H9 (cell line): ENCODE measurements at regions not wholly inside any gene's neighbourhood (a gene's known extent, or its start where the extent isn't known, plus 50 kb on each side); places are given as distances from the start of the nearest gene placed in this dataset.

Experiments used
- DNase-seq: peaks from one replicate; pipeline ENCODE4 v3.0.0-alpha.2; 2017
- H2AFZ ChIP-seq: one replicate; pipeline ENCODE4 v1.6.1; 2013; ENCODE audit warnings: mild to moderate bottlenecking, low read length, control low read depth, moderate library complexity
- H2AK5ac ChIP-seq: 2 replicates; pipeline ENCODE4 v1.6.1; 2013; ENCODE audit warnings: low read length, control low read depth, mixed read lengths; ENCODE audit not compliant: insufficient read length
- H2BK120ac ChIP-seq: one replicate; pipeline ENCODE4 v1.6.1; 2013; ENCODE audit warnings: low read depth, mild to moderate bottlenecking, low read length, control low read depth, inconsistent platforms; ENCODE audit not compliant: poor library complexity, severe bottlenecking
- H2BK12ac ChIP-seq: 2 replicates; pipeline ENCODE4 v1.6.1; 2013; ENCODE audit warnings: low read length, control low read depth, mixed read lengths, low read depth; ENCODE audit not compliant: insufficient read length
- H2BK15ac ChIP-seq: 2 replicates; pipeline ENCODE4 v1.6.1; 2013; ENCODE audit warnings: low read depth, low read length, control low read depth
- H2BK20ac ChIP-seq: one replicate; pipeline ENCODE4 v1.6.1; 2013; ENCODE audit warnings: low read depth, mild to moderate bottlenecking, low read length, control low read depth, inconsistent platforms; ENCODE audit not compliant: poor library complexity, severe bottlenecking
- H2BK5ac ChIP-seq: 2 replicates; pipeline ENCODE4 v1.6.1; 2013; ENCODE audit warnings: low read length, control low read depth, mixed read lengths; ENCODE audit not compliant: insufficient read length
- H3K14ac ChIP-seq: 2 replicates; pipeline ENCODE4 v1.6.1; 2013; ENCODE audit warnings: low read length, control low read depth; ENCODE audit not compliant: insufficient read depth
- H3K18ac ChIP-seq: 2 replicates; pipeline ENCODE4 v1.6.1; 2013; ENCODE audit warnings: low read depth, mild to moderate bottlenecking, mixed read lengths, low read length, control low read depth; ENCODE audit not compliant: insufficient read length
- H3K23ac ChIP-seq: 2 replicates; pipeline ENCODE4 v1.6.1; 2013; ENCODE audit warnings: low read length, control low read depth, mixed read lengths, low read depth; ENCODE audit not compliant: insufficient read length
- H3K23me2 ChIP-seq: 2 replicates; pipeline ENCODE4 v1.6.1; 2013; ENCODE audit warnings: low read depth, mild to moderate bottlenecking, mixed read lengths, low read length, control low read depth; ENCODE audit not compliant: insufficient read length, poor library complexity, severe bottlenecking
- H3K27ac ChIP-seq: 2 replicates; pipeline ENCODE4 v1.5.1; 2013; ENCODE audit warnings: low read length, control low read depth, mixed read lengths, low read depth; ENCODE audit not compliant: insufficient read length
- H3K27me3 ChIP-seq: 2 replicates; pipeline ENCODE4 v1.6.1; 2013; ENCODE audit warnings: low read length, control low read depth, inconsistent platforms; ENCODE audit not compliant: insufficient read depth
- H3K4ac ChIP-seq: 2 replicates; pipeline ENCODE4 v1.6.1; 2013; ENCODE audit warnings: low read depth, mild to moderate bottlenecking, control low read depth, inconsistent platforms, low read length, moderate library complexity
- H3K4me1 ChIP-seq: 2 replicates; pipeline ENCODE4 v1.6.1; 2013; ENCODE audit warnings: low read length, control low read depth, inconsistent platforms; ENCODE audit not compliant: insufficient read depth
- H3K4me2 ChIP-seq: 2 replicates; pipeline ENCODE4 v1.6.1; 2013; ENCODE audit warnings: low read length, control low read depth, mixed read lengths; ENCODE audit not compliant: insufficient read length, insufficient read depth
- H3K56ac ChIP-seq: 2 replicates; pipeline ENCODE4 v1.6.1; 2013; ENCODE audit warnings: low read depth, mild to moderate bottlenecking, mixed read lengths, low read length, control low read depth; ENCODE audit not compliant: insufficient read length
- H3K79me1 ChIP-seq: 2 replicates; pipeline ENCODE4 v1.6.1; 2013; ENCODE audit warnings: low read depth, mild to moderate bottlenecking, moderate library complexity, low read length, control low read depth, inconsistent platforms; ENCODE audit not compliant: insufficient read depth, poor library complexity, severe bottlenecking
- H3K79me2 ChIP-seq: 2 replicates; pipeline ENCODE4 v1.6.1; 2013; ENCODE audit warnings: low read length, control low read depth, inconsistent platforms; ENCODE audit not compliant: insufficient read depth
- H3K9ac ChIP-seq: 2 replicates; pipeline ENCODE4 v1.6.1; 2013; ENCODE audit warnings: low read length, control low read depth, mixed read lengths; ENCODE audit not compliant: insufficient read length; ENCODE audit errors: extremely low read depth
- H3K9me3 ChIP-seq: one replicate; pipeline ENCODE4 v1.6.1; 2013; ENCODE audit warnings: low read depth, low read length, inconsistent platforms; ENCODE audit not compliant: control insufficient read depth
- H3T11ph ChIP-seq: one replicate; pipeline ENCODE4 v1.6.1; 2013; ENCODE audit warnings: mild to moderate bottlenecking, low read length, control low read depth, inconsistent platforms
- H4K20me1 ChIP-seq: one replicate; pipeline ENCODE4 v1.6.1; 2013; ENCODE audit not compliant: control insufficient read depth, insufficient read length, insufficient read depth
- H4K5ac ChIP-seq: 2 replicates; pipeline ENCODE4 v1.6.1; 2013; ENCODE audit warnings: low read depth, mild to moderate bottlenecking, mixed read lengths, low read length, control low read depth; ENCODE audit not compliant: insufficient read length
- H4K8ac ChIP-seq: replicated peaks from 2 replicates; pipeline ENCODE4 v1.6.1; 2013; ENCODE audit warnings: low read length, control low read depth, mixed read lengths, low read depth; ENCODE audit not compliant: insufficient read length
- H4K91ac ChIP-seq: 2 replicates; pipeline ENCODE4 v1.6.1; 2013; ENCODE audit warnings: low read depth, mild to moderate bottlenecking, moderate library complexity, mixed read lengths, low read length, control low read depth; ENCODE audit not compliant: insufficient read length
- H3K27ac Mint-ChIP-seq, 3 experiments: 2 replicates in 2 of 3; 3 replicates in 1 of 3; pipeline ENCODE4 v1.8.0; 2020 to 2021; ENCODE audit warnings: mixed read lengths in 3 of 3, mild to moderate bottlenecking in 1 of 3, moderate library complexity in 1 of 3
- H3K27me3 Mint-ChIP-seq: 2 replicates; pipeline ENCODE4 v1.8.0; 2021; ENCODE audit warnings: low read depth, mild to moderate bottlenecking, moderate library complexity, mixed read lengths
- H3K36me3 Mint-ChIP-seq, 3 experiments: 2 replicates in 2 of 3; 3 replicates in 1 of 3; pipeline ENCODE4 v1.8.0; 2020 to 2021; ENCODE audit warnings: low read depth in 3 of 3, mixed read lengths in 3 of 3; ENCODE audit not compliant: insufficient read depth in 1 of 3
- H3K4me1 Mint-ChIP-seq, 2 experiments: 2 replicates each; pipeline ENCODE4 v1.8.0; 2020; ENCODE audit warnings: mixed read lengths in 2 of 2
- H3K4me3 Mint-ChIP-seq, 2 experiments: 2 replicates in 1 of 2; 3 replicates in 1 of 2; pipeline ENCODE4 v1.8.0; 2020 to 2021; ENCODE audit warnings: mild to moderate bottlenecking in 2 of 2, mixed read lengths in 2 of 2, moderate library complexity in 1 of 2
- H3K9me3 Mint-ChIP-seq, 2 experiments: 2 replicates in 1 of 2; 3 replicates in 1 of 2; pipeline ENCODE4 v1.8.0; 2020; ENCODE audit warnings: mild to moderate bottlenecking in 2 of 2, mixed read lengths in 2 of 2, moderate library complexity in 1 of 2
- CTCF ChIP-seq: fragments of 200-600 bp; sonication (generic); conservative IDR thresholded peaks from 3 replicates; pipeline ENCODE4 v1.8.0; 2021; ENCODE audit warnings: antibody characterized with exemption, mild to moderate bottlenecking
- WGBS: extraction: QIAGEN DNeasy Blood & Tissue Kit; methylation state at CpG from one replicate; pipeline ENCODE4 v1.1.7; 2013; ENCODE audit warnings: missing lambda C conversion rate, low lambda C conversion rate, mixed read lengths; ENCODE audit not compliant: insufficient read length; ENCODE audit errors: extremely low coverage; 5-methylcytosine and 5-hydroxymethylcytosine counted together

- Histone ChIP-seq H4K5ac (no peak overlapping the region), H3K14ac (no peak overlapping the region), H3K4ac (no peak overlapping the region), H3K56ac (no peak overlapping the region), H3K9me3 (no peaks in the 10 kb centered on the region), H3K9ac (no peak overlapping the region), H3K23ac (no peak overlapping the region), H2AK5ac (no peak overlapping the region), H2BK20ac (no peak overlapping the region), H2BK5ac (no peak overlapping the region), H2BK12ac (no peak overlapping the region), H2BK15ac (no peak overlapping the region), H3K18ac (no peak overlapping the region), H3K79me1 (no peaks in the 10 kb centered on the region), H3K23me2 (no peaks in the 10 kb centered on the region), H3K4me1 (no peaks in the 10 kb centered on the region; the same call in 1 of the 2 replicates), H3K27ac (no peak overlapping the region), H3T11ph (no peak overlapping the region), H4K20me1 (no peaks in the 10 kb centered on the region), H4K91ac (no peak overlapping the region), H3K27me3 (no peaks in the 10 kb centered on the region), H2BK120ac (no peak overlapping the region), H4K8ac (no peak overlapping the region), H3K4me2 (no peak overlapping the region), H2AFZ (no peak overlapping the region), H3K79me2 (no peaks in the 10 kb centered on the region)
- H3K9me3 Mint-ChIP-seq = no peaks in the 10 kb centered on the region
- no peaks in the 10 kb centered on the region for H3K36me3 Mint-ChIP-seq
- H3K4me1 Mint-ChIP-seq = peaks cover 5% of the 10 kb centered on the region in 2 experiments
- no peak for TF ChIP-seq CTCF
- DNase-seq = no peak
- no CpG with 5 or more reads among the region's 4 CpGs for WGBS
- H3K4me3 Mint-ChIP-seq = no peak overlapping the region
- no peaks in the 10 kb centered on the region for H3K27me3 Mint-ChIP-seq
- no peak overlapping the region for H3K27ac Mint-ChIP-seq
These were observed 578.1 kb upstream of the AADAT start for GRCh38 chr4:170667814-170668213.
